Uterus (tissue), 3 donors: ENCODE measurements at regions not wholly inside any gene's neighbourhood (a gene's known extent, or its start where the extent isn't known, plus 50 kb on each side); places are given as distances from the start of the nearest gene placed in this dataset.

Experiments used
- DNase-seq, 2 donors: peaks; one replicate each; pipeline ENCODE4 v3.0.0-alpha.2; 2019 to 2020
- H3K27ac ChIP-seq, 2 donors: fragments of 200-600 bp; sonication (generic); 1 replicate in 1 of 2; 2 replicates in 1 of 2; pipeline ENCODE4 v1.5.1; 2016 to 2018
- H3K27me3 ChIP-seq, 2 donors: fragments of 200-600 bp; sonication (generic); one replicate each; pipeline ENCODE4 v1.5.1; 2018 to 2019; ENCODE audit warnings: control low read depth in 1 of 2
- H3K36me3 ChIP-seq, 2 donors: fragments of 200-600 bp; sonication (generic); one replicate each; pipeline ENCODE4 v1.5.1; 2019; ENCODE audit warnings: control low read depth in 1 of 2
- H3K4me1 ChIP-seq, 2 donors: fragments of 200-600 bp; sonication (generic); one replicate each; pipeline ENCODE4 v1.5.1; 2018 to 2019; ENCODE audit warnings: control low read depth in 1 of 2
- H3K4me3 ChIP-seq, 2 donors: fragments of 200-600 bp; sonication (generic); 1 replicate in 1 of 2; 2 replicates in 1 of 2; pipeline ENCODE4 v1.5.1; 2018 to 2019; ENCODE audit warnings: mild to moderate bottlenecking in 1 of 2
- H3K9me3 ChIP-seq, 2 donors: fragments of 200-600 bp; sonication (generic); one replicate each; pipeline ENCODE4 v1.5.1; 2019; ENCODE audit warnings: control low read depth in 1 of 2
- CTCF ChIP-seq, 4 experiments: fragments of 200-600 bp in 2 of 4; fragments of 450-650 bp in 2 of 4; sonication (generic) in 2 of 4; IDR thresholded peaks; one replicate each; pipeline ENCODE4 v1.5.1; 2016 to 2019; ENCODE audit warnings: antibody characterized with exemption in 4 of 4, mild to moderate bottlenecking in 2 of 4, moderate library complexity in 1 of 4
- POLR2A ChIP-seq, 2 donors: fragments of 450-650 bp; IDR thresholded peaks; one replicate each; pipeline ENCODE4 v1.6.1; 2016; ENCODE audit warnings: antibody characterized with exemption in 2 of 2, mild to moderate bottlenecking in 1 of 2, moderate library complexity in 1 of 2
- intact Hi-C: fragments of 100-400 bp; cut with DNase I; formaldehyde crosslinking; loops from one replicate; pipeline ENCODE4 v1.15.1; 2023; ENCODE audit warnings: low total_unique reads
- donor health status: DM: yes; HTN: yes; CAD: no.

- no peak overlapping the region for H3K27ac ChIP-seq
- H3K9me3 ChIP-seq = no peaks in the 10 kb centered on the region
- intact Hi-C loops = no loop called here
- H3K36me3 ChIP-seq = no peaks in the 10 kb centered on the region
- no peaks in the 10 kb centered on the region for H3K27me3 ChIP-seq
- TF ChIP-seq CTCF (IDR thresholded peaks at IDR 0.05) = no peak
- H3K4me1 ChIP-seq = no peaks in the 10 kb centered on the region
- no peak overlapping the region for H3K4me3 ChIP-seq
- no peak for DNase-seq
Observed at GRCh38 chr4:89545315-89545714, 237.7 kb upstream of the GPRIN3 start.

- intact Hi-C loops = no loop called here
- TF ChIP-seq CTCF (IDR thresholded peaks at IDR 0.05) (no peak), POLR2A (IDR thresholded peaks at IDR 0.05) (no peak)
- Histone ChIP-seq H3K4me3 (no peak overlapping the region), H3K27me3 (no peaks in the 10 kb centered on the region), H3K36me3 (no peaks in the 10 kb centered on the region), H3K27ac (no peak overlapping the region), H3K4me1 (peaks cover 0 to 3% of the 10 kb centered on the region in 2 donors), H3K9me3 (no peaks in the 10 kb centered on the region)
- DNase-seq = no peak
Observed at GRCh38 chr4:89541998-89542397, 234.4 kb upstream of the GPRIN3 start.

DNA sequence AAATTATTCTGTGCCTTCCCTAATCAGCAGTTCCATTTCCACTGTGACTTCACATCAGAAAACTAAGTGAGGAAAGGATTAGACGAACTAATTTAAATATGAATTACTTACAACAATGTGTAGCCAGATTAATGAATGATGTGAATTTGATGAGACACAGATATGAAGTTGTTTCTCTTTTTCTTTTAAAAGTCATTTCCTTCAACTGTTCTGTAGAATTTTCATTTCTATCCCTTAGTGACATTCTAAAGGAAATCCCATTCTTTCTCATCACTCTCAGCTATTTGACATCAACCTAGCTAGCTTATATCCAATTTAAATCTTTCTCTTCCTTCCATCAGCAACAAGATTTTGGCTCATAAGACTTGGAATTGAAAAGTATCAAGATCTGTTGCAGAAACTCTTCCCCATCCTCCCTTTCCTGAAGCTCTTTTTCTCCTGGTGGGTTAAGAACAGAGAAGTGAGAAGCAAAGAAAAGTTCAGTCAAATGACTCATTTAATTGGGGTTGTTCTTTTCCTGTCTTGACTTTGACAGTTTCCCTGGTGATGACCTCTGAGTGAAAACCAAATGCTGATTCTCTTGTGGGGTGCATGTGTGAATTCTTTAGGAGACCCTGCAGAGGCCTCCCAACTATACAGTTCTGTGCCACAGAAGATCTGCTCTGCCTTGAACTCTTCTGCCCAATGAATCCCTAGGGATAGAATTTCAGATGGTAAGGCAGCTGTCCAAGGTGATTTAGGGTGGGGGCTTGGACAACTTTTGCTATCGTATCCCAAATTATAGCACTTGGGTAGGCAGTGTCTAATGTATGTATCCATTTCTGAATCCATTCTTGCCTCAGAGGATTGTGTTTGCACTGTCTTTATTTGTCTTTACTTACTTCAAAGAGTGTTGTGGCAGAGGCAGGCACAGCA, 232.5 kb upstream of the GPRIN3 start:
- Histone ChIP-seq H3K9me3 (no peaks in the 10 kb centered on the region), H3K4me1 (peaks cover 0 to 3% of the 10 kb centered on the region in 2 donors), H3K36me3 (no peaks in the 10 kb centered on the region), H3K4me3 (no peak overlapping the region), H3K27ac (peak overlapping the region in 1 of 2 donors; percentile 59), H3K27me3 (no peaks in the 10 kb centered on the region)
- TF ChIP-seq POLR2A (IDR thresholded peaks at IDR 0.05) (no peak), CTCF (IDR thresholded peaks at IDR 0.05) (no peak)
- no peak for DNase-seq
- intact Hi-C loops = no loop called here

DNA sequence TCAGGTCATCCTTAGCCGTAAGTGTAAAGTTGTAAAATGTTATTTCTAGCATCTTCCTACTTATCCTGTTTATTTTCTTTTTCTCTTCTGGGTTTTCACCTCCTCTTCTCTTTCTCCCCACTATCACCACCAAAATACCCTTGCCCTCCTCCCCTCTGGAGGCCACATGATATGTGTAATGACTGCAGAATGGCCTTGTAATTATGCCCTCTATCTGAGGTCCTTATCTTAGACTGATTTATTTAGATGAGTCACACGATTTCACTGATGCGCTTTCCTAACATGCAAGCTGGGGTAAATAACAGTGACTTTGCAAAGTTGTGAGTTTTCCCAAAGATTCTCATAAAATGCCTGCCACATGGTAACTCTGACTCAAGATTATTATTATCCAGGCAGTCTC, 231.8 kb upstream of the GPRIN3 start:
- DNase-seq = no peak
- no peaks in the 10 kb centered on the region for H3K27me3 ChIP-seq
- no peak for TF ChIP-seq POLR2A (IDR thresholded peaks at IDR 0.05)
- no peak for TF ChIP-seq CTCF (IDR thresholded peaks at IDR 0.05)
- intact Hi-C loops = no loop called here
- H3K9me3 ChIP-seq = no peaks in the 10 kb centered on the region
- peak overlapping the region in 1 of 2 donors; percentile 59 for H3K27ac ChIP-seq
- peaks cover 0 to 3% of the 10 kb centered on the region in 2 donors for H3K4me1 ChIP-seq
- H3K36me3 ChIP-seq = no peaks in the 10 kb centered on the region
- no peak overlapping the region for H3K4me3 ChIP-seq

DNA sequence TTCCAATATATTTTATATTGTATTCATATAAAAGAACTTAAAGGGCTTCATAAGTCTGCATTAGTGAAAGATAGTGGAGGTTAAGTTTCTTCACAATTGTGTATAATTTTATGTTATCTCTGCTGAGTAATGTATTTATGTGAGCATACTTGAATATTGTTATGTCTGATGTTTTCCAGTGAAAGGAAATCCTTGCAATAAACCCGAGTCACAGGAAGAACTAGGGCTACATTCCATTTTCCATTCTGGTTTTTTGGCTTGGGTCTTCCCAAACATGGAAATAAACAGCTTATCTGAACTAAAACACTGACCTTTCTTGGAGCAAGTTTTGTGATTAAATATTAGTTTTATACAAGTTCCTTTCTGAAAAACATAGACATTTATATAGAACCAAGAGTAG, 231.3 kb upstream of the GPRIN3 start:
- Histone ChIP-seq H3K4me3 (no peak overlapping the region), H3K36me3 (no peaks in the 10 kb centered on the region), H3K27me3 (no peaks in the 10 kb centered on the region), H3K4me1 (peaks cover 0 to 3% of the 10 kb centered on the region in 2 donors), H3K9me3 (no peaks in the 10 kb centered on the region), H3K27ac (peak overlapping the region in 1 of 2 donors; percentile 59)
- TF ChIP-seq POLR2A (IDR thresholded peaks at IDR 0.05) = no peak
- TF ChIP-seq CTCF (IDR thresholded peaks at IDR 0.05) = no peak
- intact Hi-C loops = no loop called here
- DNase-seq = no peak
